ENCODE measurements at regions not wholly inside any gene's neighbourhood (a gene's known extent, or its start where the extent isn't known, plus 50 kb on each side); places are given as distances from the start of the nearest gene placed in this dataset.
"Not testable (repeated sequence)": the region's sequence is repeated elsewhere in the genome, so short reads cannot be mapped to it uniquely, and the experiment has no call there.

GRCh38 chr2:234898534-234899053 lies 53.2 kb upstream of the SH3BP4 start:
- DNase-seq = no peak

- not testable (repeated sequence) for DNase-seq
These were observed 63.4 kb upstream of the SH3BP4 start for GRCh38 chr2:234888442-234888841.

GRCh38 chr2:234887195-234887594 lies 64.6 kb upstream of the SH3BP4 start:
- no peak for DNase-seq

GRCh38 chr2:234885886-234886285 lies 65.9 kb upstream of the SH3BP4 start:
- DNase-seq = no peak

GRCh38 chr2:234885118-234885517 lies 66.7 kb upstream of the SH3BP4 start:
- no peak for DNase-seq

GRCh38 chr2:234884591-234884990 lies 67.2 kb upstream of the SH3BP4 start:
- no peak for DNase-seq

- DNase-seq = peak; percentile 77 to 86
These were observed 70.2 kb upstream of the SH3BP4 start for GRCh38 chr2:234881413-234882241.

GRCh38 chr2:234880551-234881211 lies 71.1 kb upstream of the SH3BP4 start:
- no peak for DNase-seq

GRCh38 chr2:234879671-234880455 lies 72.0 kb upstream of the SH3BP4 start:
- DNase-seq = no peak

GRCh38 chr2:234876621-234877020 lies 75.2 kb upstream of the SH3BP4 start:
- DNase-seq = not testable (repeated sequence)

GRCh38 chr2:234874347-234875046 lies 77.3 kb upstream of the SH3BP4 start:
- DNase-seq = no peak

- no peak for DNase-seq
These were observed 78.0 kb upstream of the SH3BP4 start for GRCh38 chr2:234873828-234874173.

- no peak for DNase-seq
These were observed 78.6 kb upstream of the SH3BP4 start for GRCh38 chr2:234873103-234873827.

- no peak for DNase-seq
These were observed 81.8 kb upstream of the SH3BP4 start for GRCh38 chr2:234869969-234870368.

GRCh38 chr2:234869164-234869563 lies 82.7 kb upstream of the SH3BP4 start:
- DNase-seq = no peak

- DNase-seq = no peak
These were observed 83.9 kb upstream of the SH3BP4 start for GRCh38 chr2:234867882-234868285.

GRCh38 chr2:234865586-234865985 lies 86.2 kb upstream of the SH3BP4 start:
- DNase-seq = no peak

GRCh38 chr2:234865040-234865439 lies 86.8 kb upstream of the SH3BP4 start:
- DNase-seq = no peak

GRCh38 chr2:234864506-234864905 lies 87.3 kb upstream of the SH3BP4 start:
- DNase-seq = no peak

- peak in 1 of 2 donors; percentile 34 for DNase-seq
These were observed 88.5 kb upstream of the SH3BP4 start for GRCh38 chr2:234863043-234863934.

Data from hippocampal formation (tissue), 2 donors.